Dendritic cell treated with granulocyte-macrophage colony-stimulating factor and Interleukin-4, amounts not matched to agents 40 ng/mL and 50 ng/mL, for 4 days (primary cell): ENCODE measurements at regions not wholly inside any gene's neighbourhood (a gene's known extent, or its start where the extent isn't known, plus 50 kb on each side); places are given as distances from the start of the nearest gene placed in this dataset.
"Not testable (repeated sequence)": the region's sequence is repeated elsewhere in the genome, so short reads cannot be mapped to it uniquely, and the experiment has no call there.

Source experiments
- H3K27ac Mint-ChIP-seq: one replicate; pipeline ENCODE4 v1.8.0; 2022; ENCODE audit warnings: mild to moderate bottlenecking, mixed read lengths
- H3K27me3 Mint-ChIP-seq: one replicate; pipeline ENCODE4 v1.8.0; 2022; ENCODE audit warnings: mild to moderate bottlenecking, mixed read lengths
- H3K36me3 Mint-ChIP-seq: one replicate; pipeline ENCODE4 v1.8.0; 2022; ENCODE audit warnings: low read depth, mixed read lengths
- H3K4me1 Mint-ChIP-seq: one replicate; pipeline ENCODE4 v1.8.0; 2022; ENCODE audit warnings: low read depth, mixed read lengths
- H3K4me3 Mint-ChIP-seq: one replicate; pipeline ENCODE4 v1.8.0; 2022; ENCODE audit warnings: mild to moderate bottlenecking, moderate library complexity, mixed read lengths
- H3K9me3 Mint-ChIP-seq: one replicate; pipeline ENCODE4 v1.8.0; 2022; ENCODE audit warnings: mixed read lengths
- intact Hi-C: fragments of 100-400 bp; cut with micrococcal nuclease; formaldehyde crosslinking; loops from one replicate; pipeline ENCODE4 v1.15.0; 2022

DNA sequence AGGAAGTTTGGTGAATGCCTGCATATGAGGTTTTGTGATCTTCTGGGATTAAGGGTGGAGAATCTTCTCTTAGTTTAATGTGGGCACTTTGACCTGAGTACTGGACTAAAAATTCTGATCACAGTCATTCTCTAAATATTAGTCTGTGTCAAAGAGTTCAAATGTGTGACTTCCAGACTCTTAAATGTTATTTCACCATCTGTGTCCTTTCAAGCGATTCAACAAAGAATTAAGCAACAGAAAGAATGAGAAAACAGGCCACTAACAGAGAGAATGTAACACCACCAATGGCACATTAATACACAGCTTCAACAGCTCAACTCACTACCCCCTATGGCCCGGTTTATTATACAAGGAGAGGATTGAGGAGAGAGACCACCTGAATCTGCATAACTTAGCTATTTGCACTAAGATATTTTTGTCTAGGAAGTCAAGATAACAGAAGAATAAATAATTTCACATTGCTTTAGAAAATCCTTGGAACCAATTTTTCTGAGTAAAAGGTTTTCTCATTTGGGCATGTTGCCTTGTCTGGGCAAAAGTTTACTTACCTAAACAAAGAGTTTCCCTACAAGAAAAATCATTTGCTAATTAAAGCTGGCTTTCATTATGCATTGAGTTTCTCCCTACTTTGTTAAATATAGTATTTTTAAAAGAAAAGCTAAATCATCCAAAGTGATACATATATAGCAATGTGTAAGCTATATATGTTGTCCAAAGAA, 1313.7 kb downstream of the NCAM2 start:
- H3K4me3 Mint-ChIP-seq: no peak overlapping the region
- no peaks in the 10 kb centered on the region for H3K27me3 Mint-ChIP-seq
- no peaks in the 10 kb centered on the region for H3K36me3 Mint-ChIP-seq
- intact Hi-C loops: no loop called here
- peaks cover 38% of the 10 kb centered on the region for H3K9me3 Mint-ChIP-seq
- H3K27ac Mint-ChIP-seq: no peak overlapping the region
- no peaks in the 10 kb centered on the region for H3K4me1 Mint-ChIP-seq

DNA sequence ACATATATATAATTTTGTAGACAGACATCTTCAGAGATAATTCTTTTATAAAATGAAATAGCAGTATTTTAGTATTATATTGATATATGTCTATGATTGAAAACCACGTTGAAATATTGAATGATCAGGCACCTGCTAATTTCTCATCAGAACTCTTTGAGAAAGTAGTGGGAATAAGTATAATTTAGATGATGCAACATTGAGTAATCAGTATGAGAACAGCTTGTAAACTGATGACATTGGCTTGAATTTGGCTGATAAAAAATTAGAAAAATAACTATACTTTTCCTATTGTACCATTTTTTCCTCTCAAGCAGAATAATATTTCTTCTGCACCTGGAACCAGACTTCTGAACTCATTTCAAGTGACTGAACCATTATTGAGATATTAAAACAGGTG, 1316.8 kb downstream of the NCAM2 start:
- no peak overlapping the region for H3K27ac Mint-ChIP-seq

GRCh38 chr21:22319435-22319834, 1321.2 kb downstream of the NCAM2 start:
- H3K4me3 Mint-ChIP-seq: no peak overlapping the region
- no peaks in the 10 kb centered on the region for H3K27me3 Mint-ChIP-seq
- intact Hi-C loops: no loop called here
- H3K27ac Mint-ChIP-seq: no peak overlapping the region
- no peaks in the 10 kb centered on the region for H3K4me1 Mint-ChIP-seq
- peaks cover 34% of the 10 kb centered on the region for H3K9me3 Mint-ChIP-seq
- no peaks in the 10 kb centered on the region for H3K36me3 Mint-ChIP-seq

More for the DNA sequence above, 1316.8 kb downstream of the NCAM2 start:
- no peaks in the 10 kb centered on the region for H3K27me3 Mint-ChIP-seq
- H3K4me1 Mint-ChIP-seq: no peaks in the 10 kb centered on the region
- H3K4me3 Mint-ChIP-seq: no peak overlapping the region
- H3K9me3 Mint-ChIP-seq: peaks cover 36% of the 10 kb centered on the region
- no peaks in the 10 kb centered on the region for H3K36me3 Mint-ChIP-seq
- intact Hi-C loops: no loop called here

DNA sequence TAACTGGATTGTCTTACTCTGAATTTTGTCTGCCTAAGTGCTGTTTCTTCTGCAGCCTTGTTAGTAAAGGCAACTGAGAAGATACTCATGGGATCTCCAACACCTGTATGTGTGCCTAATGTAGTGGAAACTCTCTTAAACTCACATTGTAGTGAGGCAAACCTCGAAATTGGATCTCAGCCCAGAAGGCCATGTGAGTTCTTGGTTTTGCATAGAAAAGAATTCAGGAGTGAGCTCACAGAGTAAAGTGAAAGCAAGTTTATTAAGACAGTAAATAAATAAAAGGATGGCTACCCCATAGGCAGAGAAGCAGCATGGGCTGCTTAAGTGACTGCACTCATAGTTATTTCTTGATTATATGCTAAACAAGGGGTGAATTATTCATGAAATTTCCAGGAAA, 1344.7 kb downstream of the NCAM2 start:
- Mint-ChIP-seq H3K27me3 (no peaks in the 10 kb centered on the region), H3K27ac (no peak overlapping the region), H3K4me1 (no peaks in the 10 kb centered on the region), H3K4me3 (no peak overlapping the region), H3K9me3 (peaks cover 71% of the 10 kb centered on the region), H3K36me3 (no peaks in the 10 kb centered on the region)
- intact Hi-C loops: no loop called here

GRCh38 chr21:22343303-22343702, 1345.1 kb downstream of the NCAM2 start:
- Mint-ChIP-seq H3K9me3 (peaks cover 73% of the 10 kb centered on the region), H3K27ac (no peak overlapping the region), H3K36me3 (no peaks in the 10 kb centered on the region), H3K4me3 (no peak overlapping the region), H3K27me3 (no peaks in the 10 kb centered on the region), H3K4me1 (no peaks in the 10 kb centered on the region)
- intact Hi-C loops: no loop called here

DNA sequence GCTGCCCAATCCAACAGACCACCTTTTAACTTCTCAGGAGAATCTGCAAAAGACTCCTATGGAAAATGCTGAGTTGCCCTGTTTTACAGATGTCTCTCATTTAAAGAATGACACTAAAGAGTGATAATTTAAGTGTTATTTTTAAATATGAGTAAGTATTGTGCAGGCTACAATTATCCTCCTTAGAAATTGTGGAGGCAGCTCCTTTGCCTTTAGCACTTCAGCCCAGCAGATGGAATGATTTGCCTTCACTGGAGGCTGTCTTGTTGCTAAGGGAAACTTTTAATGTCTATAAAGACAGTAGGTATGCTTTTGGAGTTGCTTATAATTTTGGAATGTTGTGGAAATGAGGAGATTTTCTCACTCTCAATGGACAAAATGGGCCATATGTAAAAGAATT, 1345.5 kb downstream of the NCAM2 start:
- Mint-ChIP-seq H3K27ac (no peak overlapping the region), H3K36me3 (no peaks in the 10 kb centered on the region), H3K27me3 (no peaks in the 10 kb centered on the region), H3K4me1 (no peaks in the 10 kb centered on the region), H3K9me3 (peaks cover 70% of the 10 kb centered on the region), H3K4me3 (no peak overlapping the region)
- intact Hi-C loops: no loop called here

DNA sequence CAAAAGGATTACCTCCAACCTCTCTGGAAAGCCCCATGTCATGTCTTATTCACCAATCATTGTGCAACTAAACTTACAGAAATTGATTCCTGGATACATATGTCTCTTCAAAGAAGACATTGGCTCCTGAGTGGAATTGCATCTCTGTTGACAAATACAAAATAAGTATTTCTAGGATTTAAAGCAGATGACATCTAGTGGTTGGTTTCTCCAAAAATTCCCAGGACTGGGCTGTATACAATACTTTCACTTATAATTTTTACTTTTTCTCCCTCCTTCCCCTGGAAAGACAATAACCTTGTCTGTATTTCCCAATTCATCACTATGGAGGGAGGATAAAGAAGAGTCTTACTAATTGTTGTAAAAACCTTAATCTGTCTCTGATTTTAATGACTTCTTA, 1347.4 kb downstream of the NCAM2 start:
- Mint-ChIP-seq H3K27me3 (no peaks in the 10 kb centered on the region), H3K9me3 (peaks cover 51% of the 10 kb centered on the region), H3K4me3 (no peak overlapping the region), H3K27ac (no peak overlapping the region), H3K4me1 (no peaks in the 10 kb centered on the region), H3K36me3 (no peaks in the 10 kb centered on the region)
- intact Hi-C loops: no loop called here

DNA sequence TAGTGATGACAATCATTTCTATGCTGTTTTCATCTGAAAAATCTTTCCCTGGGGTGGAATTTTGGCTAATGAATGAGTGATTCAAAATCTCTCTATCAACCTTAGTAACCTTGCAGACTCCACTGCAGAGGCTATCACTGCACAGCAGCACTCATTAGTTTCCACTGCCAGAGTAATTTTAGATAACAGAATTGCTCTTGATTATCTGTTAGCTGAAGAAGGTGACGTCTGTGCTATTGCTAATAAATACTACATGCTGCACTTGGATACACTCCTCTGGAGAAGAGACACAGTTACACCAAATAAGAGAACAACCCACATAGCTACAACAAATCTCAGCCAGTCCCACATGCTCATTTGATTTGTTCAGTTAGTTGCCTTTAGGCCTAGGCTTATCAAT, 1348.4 kb downstream of the NCAM2 start:
- H3K4me3 Mint-ChIP-seq: no peak overlapping the region
- H3K9me3 Mint-ChIP-seq: peaks cover 46% of the 10 kb centered on the region
- no peaks in the 10 kb centered on the region for H3K27me3 Mint-ChIP-seq
- no peak overlapping the region for H3K27ac Mint-ChIP-seq
- no peaks in the 10 kb centered on the region for H3K36me3 Mint-ChIP-seq
- intact Hi-C loops: no loop called here
- H3K4me1 Mint-ChIP-seq: no peaks in the 10 kb centered on the region

DNA sequence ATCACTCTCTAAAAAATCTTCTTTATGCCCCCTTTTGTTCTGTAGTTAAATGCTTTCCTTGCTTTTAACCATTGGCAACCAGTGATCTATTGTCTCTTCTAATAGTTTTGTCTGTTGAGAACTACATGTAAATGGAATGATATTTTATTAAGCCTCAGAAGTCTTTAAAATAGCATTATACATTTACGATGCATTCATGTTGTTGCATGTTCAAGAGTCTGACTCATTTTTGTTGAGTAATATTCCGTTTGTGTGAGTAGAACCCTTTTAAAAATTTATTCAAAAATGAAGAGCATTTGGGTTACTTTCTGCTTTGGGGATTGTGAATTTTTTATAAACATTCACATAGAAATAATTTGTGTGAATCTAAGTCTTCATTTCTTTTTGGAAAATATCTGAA, 1352.9 kb downstream of the NCAM2 start:
- Mint-ChIP-seq H3K27ac (no peak overlapping the region), H3K9me3 (peaks cover 47% of the 10 kb centered on the region), H3K4me1 (no peaks in the 10 kb centered on the region), H3K4me3 (no peak overlapping the region), H3K27me3 (no peaks in the 10 kb centered on the region), H3K36me3 (no peaks in the 10 kb centered on the region)
- intact Hi-C loops: no loop called here

DNA sequence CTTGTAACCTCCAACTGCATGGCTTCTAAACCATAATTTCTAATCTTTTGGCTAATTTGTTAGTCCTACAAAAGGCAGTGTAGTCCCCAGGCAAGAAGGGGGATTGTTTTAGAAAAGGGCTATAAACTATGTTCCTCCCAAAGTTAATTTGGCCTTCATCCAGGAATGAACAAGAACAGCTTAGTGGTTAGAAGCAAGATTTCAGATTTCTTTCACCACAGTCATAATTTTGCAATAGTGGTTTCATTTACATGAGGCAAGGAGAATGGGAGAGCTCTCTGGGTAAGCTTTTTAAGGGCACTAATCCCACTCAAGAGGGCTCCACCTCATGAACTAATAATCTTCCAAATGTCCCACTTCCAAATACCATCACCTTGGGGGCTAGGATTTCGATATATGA, 1353.9 kb downstream of the NCAM2 start:
- no peaks in the 10 kb centered on the region for H3K4me1 Mint-ChIP-seq
- no peak overlapping the region for H3K4me3 Mint-ChIP-seq
- no peaks in the 10 kb centered on the region for H3K36me3 Mint-ChIP-seq
- H3K27ac Mint-ChIP-seq: no peak overlapping the region
- peaks cover 41% of the 10 kb centered on the region for H3K9me3 Mint-ChIP-seq
- intact Hi-C loops: no loop called here
- H3K27me3 Mint-ChIP-seq: no peaks in the 10 kb centered on the region

DNA sequence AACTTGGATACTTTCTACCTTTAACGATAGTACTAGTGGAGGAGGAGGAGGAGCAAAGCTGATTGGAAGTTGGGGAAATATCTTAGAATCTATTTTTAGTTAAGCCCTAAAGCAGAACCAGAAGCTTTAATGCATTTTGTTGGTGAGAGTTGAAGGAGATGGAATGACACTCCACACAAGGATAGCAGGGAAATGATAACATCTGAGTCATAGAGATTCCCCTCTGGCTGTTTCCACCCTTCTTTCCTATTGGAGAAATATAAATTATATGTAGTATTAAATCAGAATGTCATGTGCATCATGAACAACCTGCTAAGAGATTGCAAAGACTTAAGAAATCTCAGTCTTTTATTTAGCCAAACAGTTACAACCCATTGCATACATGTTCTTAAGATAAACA, 1357.7 kb downstream of the NCAM2 start:
- intact Hi-C loops: no loop called here
- peaks cover 47% of the 10 kb centered on the region for H3K9me3 Mint-ChIP-seq
- H3K27ac Mint-ChIP-seq: no peak overlapping the region
- H3K36me3 Mint-ChIP-seq: no peaks in the 10 kb centered on the region
- no peak overlapping the region for H3K4me3 Mint-ChIP-seq
- H3K4me1 Mint-ChIP-seq: no peaks in the 10 kb centered on the region
- no peaks in the 10 kb centered on the region for H3K27me3 Mint-ChIP-seq

DNA sequence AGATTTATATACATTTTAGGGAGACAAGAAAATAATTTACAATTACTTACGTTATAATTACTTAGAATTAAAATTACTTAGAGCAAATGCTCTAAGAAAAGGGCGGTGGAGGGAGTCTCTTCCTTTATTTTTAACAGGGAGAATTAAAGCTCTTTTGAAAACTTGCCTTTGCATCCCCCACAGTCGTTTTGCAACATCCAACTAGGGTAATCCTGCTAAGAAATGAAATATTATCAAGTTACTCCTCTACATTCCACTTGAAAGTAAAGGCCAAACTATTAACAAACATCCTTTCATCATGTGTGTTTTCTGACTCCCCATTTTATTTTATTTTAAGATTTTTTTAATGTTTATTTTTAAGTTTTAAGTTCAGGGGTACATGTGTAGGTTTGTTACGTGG, 1358.5 kb downstream of the NCAM2 start:
- Mint-ChIP-seq H3K4me1 (no peaks in the 10 kb centered on the region), H3K36me3 (no peaks in the 10 kb centered on the region), H3K4me3 (no peak overlapping the region), H3K9me3 (peaks cover 41% of the 10 kb centered on the region), H3K27me3 (no peaks in the 10 kb centered on the region), H3K27ac (no peak overlapping the region)
- intact Hi-C loops: no loop called here

DNA sequence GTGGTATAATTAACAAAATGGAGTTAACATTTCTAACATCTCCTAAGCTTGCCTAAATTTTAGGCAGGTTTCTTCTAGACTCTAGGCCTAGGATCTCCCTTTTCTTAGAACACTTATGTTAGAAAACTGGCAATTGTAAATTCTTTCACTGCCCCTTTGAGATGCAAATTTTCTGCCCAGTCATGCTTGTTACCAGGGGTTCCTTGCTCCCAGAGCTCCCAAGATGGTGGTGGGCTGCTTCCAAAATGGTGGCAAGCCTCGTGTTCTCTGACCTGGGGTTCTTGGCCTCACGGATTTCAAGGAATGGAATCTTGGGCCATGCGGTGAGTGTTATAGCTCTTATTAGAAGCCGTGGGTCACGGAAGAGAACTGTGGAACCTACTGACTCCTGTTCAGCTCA, 1361.4 kb downstream of the NCAM2 start:
- H3K4me3 Mint-ChIP-seq, H3K4me1 Mint-ChIP-seq, H3K36me3 Mint-ChIP-seq, H3K27me3 Mint-ChIP-seq, intact Hi-C loops, H3K27ac Mint-ChIP-seq: not testable (repeated sequence)
- H3K9me3 Mint-ChIP-seq: peaks cover 32% of the 10 kb centered on the region

GRCh38 chr21:22363504-22363903, 1365.3 kb downstream of the NCAM2 start:
- H3K27me3 Mint-ChIP-seq: no peaks in the 10 kb centered on the region
- no peak overlapping the region for H3K4me3 Mint-ChIP-seq
- H3K27ac Mint-ChIP-seq: no peak overlapping the region
- H3K36me3 Mint-ChIP-seq: no peaks in the 10 kb centered on the region
- no peaks in the 10 kb centered on the region for H3K4me1 Mint-ChIP-seq
- intact Hi-C loops: no loop called here
- H3K9me3 Mint-ChIP-seq: peaks cover 10% of the 10 kb centered on the region

DNA sequence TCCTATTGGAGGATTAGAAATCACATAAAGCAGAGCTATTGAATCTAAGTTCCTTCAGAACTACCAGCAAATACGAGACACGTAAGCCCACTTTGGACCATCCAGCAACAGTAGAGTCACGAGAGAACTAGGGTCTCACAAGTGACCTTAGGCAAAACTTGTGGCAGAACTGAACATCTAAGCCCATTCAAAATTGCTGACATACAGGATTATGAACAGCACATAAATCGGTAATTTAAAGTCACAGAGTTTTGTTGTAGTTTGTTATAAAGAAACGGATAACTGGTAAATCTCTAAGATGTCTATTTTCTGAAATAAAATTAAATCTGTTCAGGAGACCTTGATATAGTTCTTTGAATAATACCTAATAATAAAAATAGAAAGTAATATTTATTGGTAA, 1366.0 kb downstream of the NCAM2 start:
- Mint-ChIP-seq H3K36me3 (no peaks in the 10 kb centered on the region), H3K27ac (no peak overlapping the region), H3K4me3 (no peak overlapping the region), H3K9me3 (peaks cover 10% of the 10 kb centered on the region), H3K4me1 (no peaks in the 10 kb centered on the region), H3K27me3 (no peaks in the 10 kb centered on the region)
- intact Hi-C loops: no loop called here
